Parathyroid adenoma (tissue), 2 donors: ENCODE measurements at regions not wholly inside any gene's neighbourhood (a gene's known extent, or its start where the extent isn't known, plus 50 kb on each side); places are given as distances from the start of the nearest gene placed in this dataset.

Source experiments
- H2AFZ ChIP-seq: fragments of 300-600 bp; sonication (generic); one replicate; pipeline ENCODE4 v1.7.0; 2017; ENCODE audit warnings: antibody characterized with exemption, mild to moderate bottlenecking
- H3K27ac ChIP-seq: fragments of 300-600 bp; sonication (generic); one replicate; pipeline ENCODE4 v1.7.0; 2017
- H3K27me3 ChIP-seq: fragments of 300-600 bp; sonication (generic); one replicate; pipeline ENCODE4 v1.7.0; 2017; ENCODE audit warnings: low read length; ENCODE audit not compliant: control insufficient read depth, insufficient read depth
- H3K36me3 ChIP-seq: fragments of 300-600 bp; sonication (generic); one replicate; pipeline ENCODE4 v1.7.0; 2017; ENCODE audit warnings: low read length; ENCODE audit not compliant: control insufficient read depth, insufficient read depth
- H3K4me1 ChIP-seq: fragments of 300-600 bp; sonication (generic); one replicate; pipeline ENCODE4 v1.7.0; 2017; ENCODE audit warnings: control low read depth
- H3K4me2 ChIP-seq: fragments of 300-600 bp; sonication (generic); one replicate; pipeline ENCODE4 v1.7.0; 2017; ENCODE audit warnings: low read length
- H3K4me3 ChIP-seq: fragments of 300-600 bp; sonication (generic); one replicate; pipeline ENCODE4 v1.7.0; 2017; ENCODE audit warnings: low read depth, low read length
- H3K79me2 ChIP-seq: fragments of 300-600 bp; sonication (generic); one replicate; pipeline ENCODE4 v1.7.0; 2017; ENCODE audit warnings: control low read depth
- H3K9ac ChIP-seq: fragments of 300-600 bp; sonication (generic); one replicate; pipeline ENCODE4 v1.7.0; 2017; ENCODE audit warnings: mild to moderate bottlenecking
- H3K9me3 ChIP-seq: fragments of 300-600 bp; sonication (generic); one replicate; pipeline ENCODE4 v1.7.0; 2017; ENCODE audit warnings: low read length; ENCODE audit not compliant: control insufficient read depth
- CTCF ChIP-seq: fragments of 300-600 bp; sonication (generic); IDR thresholded peaks from one replicate; pipeline ENCODE4 v1.7.0; 2017; ENCODE audit warnings: antibody characterized with exemption, mild to moderate bottlenecking
- donor health status: primary hyperparathyroidism.

- H3K27ac ChIP-seq: no peak overlapping the region
- no peak overlapping the region for H2AFZ ChIP-seq
- no peaks in the 10 kb centered on the region for H3K4me1 ChIP-seq
- no peak overlapping the region for H3K9ac ChIP-seq
- H3K36me3 ChIP-seq: no peaks in the 10 kb centered on the region
- H3K27me3 ChIP-seq: no peaks in the 10 kb centered on the region
- H3K79me2 ChIP-seq: no peaks in the 10 kb centered on the region
- H3K4me2 ChIP-seq: no peak overlapping the region
- H3K4me3 ChIP-seq: no peak overlapping the region
- no peaks in the 10 kb centered on the region for H3K9me3 ChIP-seq
- TF ChIP-seq CTCF: no peak
Observed at GRCh38 chr9:108125625-108126024, 636.1 kb upstream of the KLF4 start.

GRCh38 chr9:108119530-108120113 lies 630.1 kb upstream of the KLF4 start:
- Histone ChIP-seq H3K9me3 (no peaks in the 10 kb centered on the region), H3K9ac (no peak overlapping the region), H3K4me1 (no peaks in the 10 kb centered on the region), H3K27me3 (no peaks in the 10 kb centered on the region), H3K4me2 (no peak overlapping the region), H3K27ac (no peak overlapping the region), H2AFZ (no peak overlapping the region), H3K4me3 (no peak overlapping the region), H3K36me3 (no peaks in the 10 kb centered on the region), H3K79me2 (no peaks in the 10 kb centered on the region)
- TF ChIP-seq CTCF: no peak

GRCh38 chr9:108117795-108118194 lies 628.2 kb upstream of the KLF4 start:
- Histone ChIP-seq H3K27ac (no peak overlapping the region), H3K4me3 (no peak overlapping the region), H3K27me3 (no peaks in the 10 kb centered on the region), H2AFZ (no peak overlapping the region), H3K9me3 (no peaks in the 10 kb centered on the region), H3K4me1 (no peaks in the 10 kb centered on the region), H3K4me2 (no peak overlapping the region), H3K36me3 (no peaks in the 10 kb centered on the region), H3K9ac (no peak overlapping the region), H3K79me2 (no peaks in the 10 kb centered on the region)
- no peak for TF ChIP-seq CTCF

GRCh38 chr9:108117306-108117705 lies 627.7 kb upstream of the KLF4 start:
- no peaks in the 10 kb centered on the region for H3K79me2 ChIP-seq
- H2AFZ ChIP-seq: no peak overlapping the region
- H3K36me3 ChIP-seq: no peaks in the 10 kb centered on the region
- H3K9ac ChIP-seq: no peak overlapping the region
- no peaks in the 10 kb centered on the region for H3K27me3 ChIP-seq
- no peak for TF ChIP-seq CTCF
- no peak overlapping the region for H3K4me3 ChIP-seq
- H3K27ac ChIP-seq: no peak overlapping the region
- no peaks in the 10 kb centered on the region for H3K4me1 ChIP-seq
- no peaks in the 10 kb centered on the region for H3K9me3 ChIP-seq
- no peak overlapping the region for H3K4me2 ChIP-seq

- H2AFZ ChIP-seq: no peak overlapping the region
- no peak overlapping the region for H3K4me2 ChIP-seq
- no peaks in the 10 kb centered on the region for H3K36me3 ChIP-seq
- H3K9me3 ChIP-seq: no peaks in the 10 kb centered on the region
- no peaks in the 10 kb centered on the region for H3K79me2 ChIP-seq
- H3K9ac ChIP-seq: no peak overlapping the region
- no peak for TF ChIP-seq CTCF
- H3K27me3 ChIP-seq: no peaks in the 10 kb centered on the region
- H3K27ac ChIP-seq: no peak overlapping the region
- H3K4me1 ChIP-seq: no peaks in the 10 kb centered on the region
- H3K4me3 ChIP-seq: no peak overlapping the region
Observed at GRCh38 chr9:108113596-108113995, 624.0 kb upstream of the KLF4 start.
